ENCODE measurements at regions not wholly inside any gene's neighbourhood (a gene's known extent, or its start where the extent isn't known, plus 50 kb on each side); places are given as distances from the start of the nearest gene placed in this dataset.
"Not testable (repeated sequence)": the region's sequence is repeated elsewhere in the genome, so short reads cannot be mapped to it uniquely, and the experiment has no call there.

DNA sequence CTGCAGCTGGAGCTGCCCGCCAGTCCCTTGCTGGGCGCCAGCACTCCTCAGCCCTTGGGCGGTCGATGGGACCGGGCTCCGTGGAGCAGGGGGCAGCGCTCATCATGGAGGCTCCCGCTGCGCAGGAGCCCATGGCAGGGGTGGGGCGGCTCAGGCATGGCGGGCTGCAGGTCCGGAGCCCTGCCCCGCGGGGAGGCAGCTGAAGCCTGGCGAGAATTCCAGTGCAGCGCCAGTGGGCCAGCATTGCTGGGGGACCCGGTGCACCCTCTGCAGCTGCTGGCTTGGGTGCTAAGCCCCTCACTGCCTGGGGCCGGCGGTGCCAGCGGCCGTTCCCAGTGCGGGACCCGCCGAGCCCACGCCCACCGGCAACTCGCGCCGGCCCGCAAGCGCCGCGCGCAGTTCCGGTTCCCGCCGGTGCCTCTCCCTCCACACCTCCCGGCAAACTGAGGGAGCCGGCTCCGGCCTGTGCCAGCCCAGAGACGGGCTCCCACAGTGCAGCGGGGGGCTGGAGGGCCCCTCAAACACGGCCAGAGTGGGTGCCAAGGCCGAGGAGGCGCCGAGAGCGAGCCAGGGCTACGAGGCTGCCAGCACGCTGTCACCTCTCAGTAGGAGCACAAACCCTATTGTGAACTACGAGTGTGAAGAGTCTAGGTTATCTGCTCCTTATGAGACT lies 687.1 kb downstream of the PCDH17 start:
- DNase-seq (ENCODE audit: insufficient read length, low spot score) (no peak), FAIRE-seq (no peak)
- TF ChIP-seq TAF1 (IDR thresholded peaks at IDR 0.05; ENCODE audit: low read depth, low read length) (no peak), POLR2A (IDR thresholded peaks at IDR 0.05; ENCODE audit: low read depth, low read length) (no peak), PAX5 (IDR thresholded peaks at IDR 0.05; ENCODE audit: insufficient read depth, low read length, severe bottlenecking) (no peak), SPI1 (IDR thresholded peaks at IDR 0.05; ENCODE audit: low read depth, low read length) (no peak), POU2F2 (IDR thresholded peaks at IDR 0.05; ENCODE audit: low read depth, low read length) (no peak), POLR2AphosphoS5 (IDR thresholded peaks at IDR 0.05; ENCODE audit: low read depth, low read length) (no peak)

DNA sequence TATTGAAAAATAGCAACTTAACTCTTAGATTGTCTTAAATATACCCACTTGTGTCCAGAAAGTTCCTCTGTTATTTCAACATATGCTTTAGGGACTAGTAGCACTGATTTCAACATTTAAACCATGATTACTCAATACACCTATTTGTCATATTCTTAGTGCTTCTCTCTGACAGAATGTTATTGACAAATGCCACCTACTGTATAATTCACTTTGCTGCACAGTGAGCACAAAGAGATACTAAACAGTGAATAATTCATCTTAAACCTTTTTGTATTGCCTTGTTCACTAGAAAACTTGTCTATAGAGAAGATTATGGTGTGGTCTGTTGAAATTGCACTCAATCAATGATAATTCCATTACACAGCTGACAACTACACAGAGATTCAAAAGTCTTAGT lies 692.6 kb downstream of the PCDH17 start:
- no peak for TF ChIP-seq POU2F2 (IDR thresholded peaks at IDR 0.05; ENCODE audit: low read depth, low read length)
- no peak for TF ChIP-seq TAF1 (IDR thresholded peaks at IDR 0.05; ENCODE audit: low read depth, low read length)
- TF ChIP-seq SPI1 (IDR thresholded peaks at IDR 0.05; ENCODE audit: low read depth, low read length) = no peak
- no peak for TF ChIP-seq POLR2A (IDR thresholded peaks at IDR 0.05; ENCODE audit: low read depth, low read length)
- no peak for TF ChIP-seq PAX5 (IDR thresholded peaks at IDR 0.05; ENCODE audit: insufficient read depth, low read length, severe bottlenecking)
- no peak for TF ChIP-seq POLR2AphosphoS5 (IDR thresholded peaks at IDR 0.05; ENCODE audit: low read depth, low read length)
- FAIRE-seq (no peak), DNase-seq (ENCODE audit: insufficient read length, low spot score) (no peak)

DNA sequence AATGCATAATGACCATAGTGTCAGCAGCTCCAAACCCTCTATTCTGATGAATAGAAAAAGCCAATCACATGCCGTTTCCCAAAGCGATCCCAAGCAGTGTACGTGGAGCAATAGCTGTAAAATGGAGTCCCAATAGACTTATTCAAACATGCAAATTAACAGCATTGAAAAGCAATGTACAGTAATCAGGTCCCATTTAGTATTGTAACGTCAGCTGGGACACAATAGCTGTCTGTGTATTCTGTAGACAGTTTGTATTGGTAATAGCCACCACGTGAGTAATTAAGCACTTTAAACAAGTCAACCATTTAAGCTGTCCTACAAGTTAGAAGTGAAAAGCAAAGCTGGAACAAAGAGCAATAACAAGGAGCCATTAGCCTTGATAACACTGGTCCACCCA lies 698.2 kb downstream of the PCDH17 start:
- no peak for TF ChIP-seq TAF1 (IDR thresholded peaks at IDR 0.05; ENCODE audit: low read depth, low read length)
- no peak for TF ChIP-seq POLR2AphosphoS5 (IDR thresholded peaks at IDR 0.05; ENCODE audit: low read depth, low read length)
- no peak for TF ChIP-seq POU2F2 (IDR thresholded peaks at IDR 0.05; ENCODE audit: low read depth, low read length)
- no peak for TF ChIP-seq PAX5 (IDR thresholded peaks at IDR 0.05; ENCODE audit: insufficient read depth, low read length, severe bottlenecking)
- TF ChIP-seq SPI1 (IDR thresholded peaks at IDR 0.05; ENCODE audit: low read depth, low read length) = no peak
- no peak for TF ChIP-seq POLR2A (IDR thresholded peaks at IDR 0.05; ENCODE audit: low read depth, low read length)
- DNase-seq (ENCODE audit: insufficient read length, low spot score) (no peak), FAIRE-seq (no peak)

DNA sequence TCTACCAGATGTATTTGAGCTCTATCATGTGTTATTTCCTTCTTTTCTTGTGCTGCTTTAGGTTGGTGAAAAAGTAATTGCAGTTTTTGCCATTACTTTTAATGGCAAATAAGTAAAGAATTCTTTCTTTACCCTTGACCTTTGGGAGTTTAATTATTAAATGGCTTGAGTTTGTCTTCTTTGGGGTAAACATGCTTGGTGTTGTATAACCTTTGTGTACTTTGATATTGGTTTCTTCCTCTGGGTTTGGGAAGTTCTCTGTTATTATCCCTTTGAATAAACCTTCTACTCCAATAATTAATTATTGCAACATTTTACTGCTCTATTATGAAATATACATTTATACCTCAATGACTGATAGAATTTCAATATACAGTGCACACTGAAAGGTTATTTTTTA lies 709.4 kb downstream of the PCDH17 start:
- DNase-seq (ENCODE audit: insufficient read length, low spot score) (no peak), FAIRE-seq (no peak)
- TF ChIP-seq POLR2A (IDR thresholded peaks at IDR 0.05; ENCODE audit: low read depth, low read length) (no peak), PAX5 (IDR thresholded peaks at IDR 0.05; ENCODE audit: insufficient read depth, low read length, severe bottlenecking) (no peak), TAF1 (IDR thresholded peaks at IDR 0.05; ENCODE audit: low read depth, low read length) (no peak), POLR2AphosphoS5 (IDR thresholded peaks at IDR 0.05; ENCODE audit: low read depth, low read length) (no peak), POU2F2 (IDR thresholded peaks at IDR 0.05; ENCODE audit: low read depth, low read length) (no peak), SPI1 (IDR thresholded peaks at IDR 0.05; ENCODE audit: low read depth, low read length) (no peak)

DNA sequence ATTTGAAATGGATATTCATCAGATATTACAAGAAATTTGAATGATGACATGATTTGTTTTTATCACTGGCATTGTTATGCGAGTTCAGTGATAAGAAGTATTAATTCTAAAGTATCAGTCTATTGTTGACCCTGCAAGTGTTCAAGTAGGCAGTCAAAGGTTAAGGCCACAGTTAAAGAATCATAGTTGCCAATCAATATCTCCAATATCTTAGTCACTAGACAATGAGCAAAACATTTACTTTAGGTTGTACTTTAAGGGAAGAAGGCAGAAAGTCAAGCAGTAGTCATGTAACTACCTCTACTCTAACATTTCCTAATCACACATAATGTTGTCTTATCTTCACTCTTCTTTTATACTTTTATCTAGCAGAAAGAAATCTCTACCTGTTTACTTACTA lies 709.8 kb downstream of the PCDH17 start:
- DNase-seq (ENCODE audit: insufficient read length, low spot score) (no peak), FAIRE-seq (no peak)
- TF ChIP-seq TAF1 (IDR thresholded peaks at IDR 0.05; ENCODE audit: low read depth, low read length) (no peak), POLR2A (IDR thresholded peaks at IDR 0.05; ENCODE audit: low read depth, low read length) (no peak), SPI1 (IDR thresholded peaks at IDR 0.05; ENCODE audit: low read depth, low read length) (no peak), POLR2AphosphoS5 (IDR thresholded peaks at IDR 0.05; ENCODE audit: low read depth, low read length) (no peak), PAX5 (IDR thresholded peaks at IDR 0.05; ENCODE audit: insufficient read depth, low read length, severe bottlenecking) (no peak), POU2F2 (IDR thresholded peaks at IDR 0.05; ENCODE audit: low read depth, low read length) (no peak)

DNA sequence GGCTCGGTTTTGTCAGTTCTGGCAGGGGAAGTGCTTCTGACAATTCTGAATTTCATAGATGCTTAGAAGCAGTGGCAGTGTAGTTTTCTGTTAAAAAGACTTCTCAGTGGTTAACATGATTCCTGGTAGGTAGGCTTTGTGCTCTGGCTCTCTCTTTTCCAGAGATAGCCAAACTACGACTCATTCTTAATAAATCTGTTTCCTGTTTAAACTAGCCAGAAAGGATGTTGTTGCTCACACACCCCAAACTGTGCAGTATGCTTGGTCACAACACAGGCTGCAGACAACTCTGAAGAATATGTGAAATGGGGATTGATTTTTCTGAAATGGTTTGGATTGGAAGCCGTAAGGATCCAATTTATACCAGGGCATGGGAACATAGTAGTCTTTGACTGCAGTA lies 711.5 kb downstream of the PCDH17 start:
- no peak for FAIRE-seq
- TF ChIP-seq POLR2AphosphoS5 (IDR thresholded peaks at IDR 0.05; ENCODE audit: low read depth, low read length) (no peak), PAX5 (IDR thresholded peaks at IDR 0.05; ENCODE audit: insufficient read depth, low read length, severe bottlenecking) (no peak), POU2F2 (IDR thresholded peaks at IDR 0.05; ENCODE audit: low read depth, low read length) (no peak)
- no peak for DNase-seq (ENCODE audit: insufficient read length, low spot score)

DNA sequence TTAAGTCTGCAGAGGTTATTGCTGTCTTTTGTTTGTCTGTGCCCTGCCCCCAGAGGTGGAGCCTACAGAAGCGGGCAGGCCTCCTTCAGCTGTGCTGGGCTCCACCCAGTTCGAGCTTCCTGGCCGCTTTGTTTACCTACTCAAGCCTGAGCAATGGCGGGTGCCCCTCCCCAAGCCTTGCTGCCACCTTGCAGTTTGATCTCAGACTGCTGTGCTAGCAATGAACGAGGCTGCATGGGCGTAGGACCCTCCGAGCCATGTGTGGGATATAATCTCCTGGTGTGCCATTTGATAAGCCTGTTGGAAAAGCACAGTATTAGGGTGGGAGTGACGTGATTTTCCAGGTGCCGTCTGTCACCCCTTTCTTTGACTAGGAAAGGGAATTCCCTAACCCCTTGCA lies 720.6 kb downstream of the PCDH17 start:
- not testable (repeated sequence) for FAIRE-seq; DNase-seq (ENCODE audit: insufficient read length, low spot score)

DNA sequence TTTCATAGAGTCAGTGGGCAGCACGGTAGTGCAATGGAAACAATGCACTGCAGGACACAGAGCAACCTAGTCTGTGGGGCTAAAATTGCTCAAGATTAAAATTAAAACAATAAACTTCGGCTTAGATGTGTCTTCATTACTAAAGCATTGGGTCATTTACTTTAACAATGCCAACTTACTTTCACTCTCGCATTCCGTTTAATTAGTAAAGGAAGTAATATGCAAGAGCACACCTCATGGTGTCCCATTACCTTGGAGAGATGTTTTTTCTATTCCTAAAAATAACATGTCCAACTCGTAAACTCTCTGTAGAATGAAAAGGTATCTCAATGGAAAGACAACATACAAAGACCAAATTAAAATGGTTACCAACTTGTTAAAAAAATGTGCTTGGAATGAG lies 738.4 kb downstream of the PCDH17 start:
- no peak for FAIRE-seq
- no peak for TF ChIP-seq TAF1 (IDR thresholded peaks at IDR 0.05; ENCODE audit: low read depth, low read length)
- no peak for TF ChIP-seq POU2F2 (IDR thresholded peaks at IDR 0.05; ENCODE audit: low read depth, low read length)
- TF ChIP-seq PAX5 (IDR thresholded peaks at IDR 0.05; ENCODE audit: insufficient read depth, low read length, severe bottlenecking) = no peak
- TF ChIP-seq POLR2A (IDR thresholded peaks at IDR 0.05; ENCODE audit: low read depth, low read length) = no peak
- TF ChIP-seq SPI1 (IDR thresholded peaks at IDR 0.05; ENCODE audit: low read depth, low read length) = no peak
- no peak for TF ChIP-seq POLR2AphosphoS5 (IDR thresholded peaks at IDR 0.05; ENCODE audit: low read depth, low read length)
- DNase-seq (ENCODE audit: insufficient read length, low spot score) = no peak

DNA sequence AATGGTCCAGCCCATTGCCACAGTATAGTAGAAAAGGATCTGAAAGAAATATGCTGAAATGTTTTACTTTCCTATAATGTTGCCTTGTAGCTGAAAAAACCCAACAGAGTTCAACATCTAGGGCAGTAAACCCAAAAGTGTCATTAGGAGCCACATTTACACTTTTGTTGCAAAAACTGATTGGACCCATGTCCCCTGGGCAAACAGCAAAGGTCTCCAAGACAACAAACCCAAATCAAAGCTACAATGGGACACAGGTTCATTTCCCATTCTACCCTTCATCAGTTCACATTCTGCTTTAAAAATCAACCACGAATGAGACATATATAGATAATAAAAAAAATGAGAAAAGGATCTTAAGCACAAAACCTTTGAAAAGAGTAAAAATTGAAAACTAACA lies 744.8 kb downstream of the PCDH17 start:
- no peak for FAIRE-seq

DNA sequence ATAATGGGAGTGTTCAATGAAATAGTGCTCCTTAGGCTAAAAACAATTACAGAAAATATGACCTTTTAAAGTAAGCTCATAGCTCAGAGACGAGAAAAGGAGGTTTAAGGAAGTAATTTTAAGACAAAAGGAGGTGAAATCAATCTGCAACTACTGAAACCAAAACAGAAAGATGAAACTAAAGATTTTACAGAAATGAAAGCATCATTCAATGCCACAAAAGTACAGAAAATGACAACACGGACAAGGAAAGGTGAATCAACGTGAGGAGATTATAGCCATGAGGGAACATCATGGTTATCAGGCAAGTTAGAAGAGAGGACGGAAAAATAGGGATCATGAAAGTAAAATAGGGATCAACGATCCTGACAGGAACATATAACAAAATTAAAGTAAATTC lies 745.2 kb downstream of the PCDH17 start:
- no peak for DNase-seq (ENCODE audit: insufficient read length, low spot score)

More for the DNA sequence above, 744.8 kb downstream of the PCDH17 start:
- DNase-seq (ENCODE audit: insufficient read length, low spot score) = no peak
- TF ChIP-seq PAX5 (IDR thresholded peaks at IDR 0.05; ENCODE audit: insufficient read depth, low read length, severe bottlenecking) (no peak), POLR2AphosphoS5 (IDR thresholded peaks at IDR 0.05; ENCODE audit: low read depth, low read length) (no peak), POLR2A (IDR thresholded peaks at IDR 0.05; ENCODE audit: low read depth, low read length) (no peak)

More for the DNA sequence above, 745.2 kb downstream of the PCDH17 start:
- TF ChIP-seq SPI1 (IDR thresholded peaks at IDR 0.05; ENCODE audit: low read depth, low read length) (peak; percentile 44), POLR2AphosphoS5 (IDR thresholded peaks at IDR 0.05; ENCODE audit: low read depth, low read length) (no peak)
- FAIRE-seq = no peak

Data from GM12891 (cell line).